Esophagus squamous epithelium (tissue), 4 donors: ENCODE measurements at regions not wholly inside any gene's neighbourhood (a gene's known extent, or its start where the extent isn't known, plus 50 kb on each side); places are given as distances from the start of the nearest gene placed in this dataset.

Experiments used
- POLR2A ChIP-seq, 4 donors: fragments of 450-650 bp; IDR thresholded peaks; one replicate each; pipeline ENCODE4 v1.6.1; 2017; ENCODE audit warnings: antibody characterized with exemption in 4 of 4, mild to moderate bottlenecking in 4 of 4, moderate library complexity in 3 of 4
- TF ChIP-seq, protein P1 (sequence below), 6 experiments: fragments of 450-650 bp in 4 of 6; fragments of 200-600 bp in 2 of 6; sonication (generic) in 2 of 6; IDR thresholded peaks; one replicate each; pipeline ENCODE4 v1.5.1; 2016 to 2019; ENCODE audit warnings: antibody characterized with exemption in 6 of 6, mild to moderate bottlenecking in 4 of 6, moderate library complexity in 4 of 6

- TF ChIP-seq, protein P1, sequence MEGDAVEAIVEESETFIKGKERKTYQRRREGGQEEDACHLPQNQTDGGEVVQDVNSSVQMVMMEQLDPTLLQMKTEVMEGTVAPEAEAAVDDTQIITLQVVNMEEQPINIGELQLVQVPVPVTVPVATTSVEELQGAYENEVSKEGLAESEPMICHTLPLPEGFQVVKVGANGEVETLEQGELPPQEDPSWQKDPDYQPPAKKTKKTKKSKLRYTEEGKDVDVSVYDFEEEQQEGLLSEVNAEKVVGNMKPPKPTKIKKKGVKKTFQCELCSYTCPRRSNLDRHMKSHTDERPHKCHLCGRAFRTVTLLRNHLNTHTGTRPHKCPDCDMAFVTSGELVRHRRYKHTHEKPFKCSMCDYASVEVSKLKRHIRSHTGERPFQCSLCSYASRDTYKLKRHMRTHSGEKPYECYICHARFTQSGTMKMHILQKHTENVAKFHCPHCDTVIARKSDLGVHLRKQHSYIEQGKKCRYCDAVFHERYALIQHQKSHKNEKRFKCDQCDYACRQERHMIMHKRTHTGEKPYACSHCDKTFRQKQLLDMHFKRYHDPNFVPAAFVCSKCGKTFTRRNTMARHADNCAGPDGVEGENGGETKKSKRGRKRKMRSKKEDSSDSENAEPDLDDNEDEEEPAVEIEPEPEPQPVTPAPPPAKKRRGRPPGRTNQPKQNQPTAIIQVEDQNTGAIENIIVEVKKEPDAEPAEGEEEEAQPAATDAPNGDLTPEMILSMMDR (IDR thresholded peaks at IDR 0.05), result no peak
- TF ChIP-seq POLR2A (IDR thresholded peaks at IDR 0.05), result no peak
These were observed 679.1 kb downstream of the TRIML1 start for GRCh38 chr4:188818300-188818699.
